K562 (cell line): ENCODE measurements at regions not wholly inside any gene's neighbourhood (a gene's known extent, or its start where the extent isn't known, plus 50 kb on each side); places are given as distances from the start of the nearest gene placed in this dataset.
A peak's percentile ranks its signal among the peaks of the same experiment; 100 is the strongest.

Source experiments
- ATF4 ChIP-seq: fragments of 450-650 bp; formaldehyde crosslinking; IDR thresholded peaks from 2 replicates; pipeline ENCODE4 v1.4.0; 2022; ENCODE audit warnings: mild to moderate bottlenecking, moderate library complexity
- CGGBP1 ChIP-seq: fragments of 250-450 bp; sonication (Bioruptor Pico); IDR thresholded peaks from 2 replicates; pipeline ENCODE4 v1.9.0; 2021; ENCODE audit warnings: mild to moderate bottlenecking
- EWSR1 ChIP-seq: fragments of 450-650 bp; IDR thresholded peaks from 2 replicates; pipeline ENCODE4 v1.6.1; 2018; ENCODE audit warnings: borderline replicate concordance, mild to moderate bottlenecking, low read depth, moderate library complexity; ENCODE audit not compliant: partially characterized antibody
- HCFC1 ChIP-seq: IDR thresholded peaks from 2 replicates; pipeline ENCODE4 v1.6.1; 2012; ENCODE audit warnings: low read depth, low read length, improper control_type of control experiment
- LARP7 ChIP-seq: fragments of 450-650 bp; IDR thresholded peaks from 2 replicates; pipeline ENCODE4 v1.6.1; 2016
- NBN ChIP-seq: fragments of 450-650 bp; IDR thresholded peaks from 2 replicates; pipeline ENCODE4 v1.6.1; 2016; ENCODE audit warnings: low read depth, mild to moderate bottlenecking
- NKRF ChIP-seq: fragments of 450-650 bp; IDR thresholded peaks from 2 replicates; pipeline ENCODE4 v1.6.1; 2016; ENCODE audit warnings: borderline replicate concordance
- PHB2 ChIP-seq: fragments of 450-650 bp; IDR thresholded peaks from 2 replicates; pipeline ENCODE4 v1.6.1; 2017; ENCODE audit warnings: low read depth
- RERE ChIP-seq: sonication (generic); formaldehyde crosslinking; IDR thresholded peaks from 2 replicates; pipeline ENCODE4 v1.8.0; 2023; ENCODE audit warnings: missing genetic modification reagents, mild to moderate bottlenecking, borderline replicate concordance
- SIN3A ChIP-seq, 2 experiments: fragments of 150-350 bp in 1 of 2; IDR thresholded peaks; 2 replicates each; pipeline ENCODE4 v1.6.1; 2011 to 2016; ENCODE audit warnings: borderline replicate concordance in 2 of 2, low read depth in 2 of 2, low read length in 2 of 2, mild to moderate bottlenecking in 2 of 2, moderate library complexity in 2 of 2; ENCODE audit not compliant: control insufficient read depth in 1 of 2
- SNIP1 ChIP-seq: fragments of 450-650 bp; IDR thresholded peaks from 2 replicates; pipeline ENCODE4 v1.7.1; 2017; ENCODE audit warnings: low read depth, mild to moderate bottlenecking
- ZNF764 ChIP-seq: fragments of 250-450 bp; sonication (Bioruptor Pico); IDR thresholded peaks from 2 replicates; pipeline ENCODE4 v1.4.0; 2020; ENCODE audit warnings: low read depth, mild to moderate bottlenecking, moderate library complexity

GRCh38 chr5:28780083-28780692 is 1741.8 kb upstream of the CDH9 start (continued):
- no peak for TF ChIP-seq RERE (CRISPR knock-in tag)
- no peak for TF ChIP-seq EWSR1
- TF ChIP-seq SIN3A (IDR thresholded peaks at IDR 0.05; ENCODE audit: borderline replicate concordance in 2 of 2, control insufficient read depth in 1 of 2, low read depth in 2 of 2, low read length in 2 of 2): no peak
- TF ChIP-seq NBN: 0 out of 2 replicates have a peak, but pooled peaks have one; percentile 22
- no peak for TF ChIP-seq NKRF
- TF ChIP-seq HCFC1: no peak
- TF ChIP-seq CGGBP1 (CRISPR knock-in tag): no peak
- no peak for TF ChIP-seq SNIP1
- no peak for TF ChIP-seq ATF4 (CRISPR knock-in tag)
- TF ChIP-seq LARP7: 0 out of 2 replicates have a peak, but pooled peaks have one; percentile 54
- no peak for TF ChIP-seq ZNF764 (CRISPR knock-in tag)
- peak; percentile 52; the same call in 1 of the 2 replicates for TF ChIP-seq PHB2
